Globus pallidus (tissue), 1 donor: ENCODE measurements at regions not wholly inside any gene's neighbourhood (a gene's known extent, or its start where the extent isn't known, plus 50 kb on each side); places are given as distances from the start of the nearest gene placed in this dataset.
"Not testable (repeated sequence)": the region's sequence is repeated elsewhere in the genome, so short reads cannot be mapped to it uniquely, and the experiment has no call there.

Source experiments
- DNase-seq: peaks from one replicate; pipeline ENCODE4 v3.0.0-alpha.2; 2015; ENCODE audit warnings: low spot score

GRCh38 chr20:48155268-48155667 lies 370.0 kb upstream of the SULF2 start:
- DNase-seq = peak; percentile 65

DNA sequence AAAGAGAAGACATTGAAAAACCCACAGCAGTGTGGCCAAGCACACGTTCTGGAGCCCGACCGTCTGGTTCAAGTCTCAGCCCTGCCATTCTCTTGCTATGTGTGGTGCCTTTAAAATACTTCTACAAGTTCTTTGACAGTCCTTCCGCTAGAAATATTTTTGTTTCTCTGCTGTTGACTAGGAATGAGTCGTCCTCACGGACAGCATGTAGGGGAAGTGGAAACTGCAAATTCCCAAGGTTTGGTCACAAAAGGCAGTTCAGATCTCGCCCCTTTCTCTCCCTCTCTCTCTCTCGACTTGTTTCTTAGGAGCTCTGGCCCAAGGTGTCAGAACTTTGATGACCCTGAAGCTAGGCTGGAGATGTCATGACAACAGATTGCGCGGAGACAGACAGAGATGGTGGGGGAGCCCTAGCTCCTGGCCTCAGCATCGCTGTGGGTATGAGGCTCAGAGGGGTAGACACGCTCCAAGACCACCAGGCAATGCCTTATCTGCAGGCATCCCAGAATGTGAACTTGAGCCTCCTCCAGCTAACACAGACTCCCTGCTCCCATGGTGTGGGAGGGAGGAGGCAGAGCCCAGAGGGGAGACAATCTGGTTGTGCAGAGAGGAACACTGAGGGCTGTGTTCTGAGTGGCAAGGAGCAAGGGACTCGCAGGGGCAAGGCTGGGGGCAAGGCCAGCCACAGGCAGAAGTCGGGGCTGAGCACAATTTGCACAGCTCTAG lies 368.9 kb upstream of the SULF2 start:
- no peak for DNase-seq

GRCh38 chr20:48153523-48153922 lies 368.2 kb upstream of the SULF2 start:
- DNase-seq = no peak

DNA sequence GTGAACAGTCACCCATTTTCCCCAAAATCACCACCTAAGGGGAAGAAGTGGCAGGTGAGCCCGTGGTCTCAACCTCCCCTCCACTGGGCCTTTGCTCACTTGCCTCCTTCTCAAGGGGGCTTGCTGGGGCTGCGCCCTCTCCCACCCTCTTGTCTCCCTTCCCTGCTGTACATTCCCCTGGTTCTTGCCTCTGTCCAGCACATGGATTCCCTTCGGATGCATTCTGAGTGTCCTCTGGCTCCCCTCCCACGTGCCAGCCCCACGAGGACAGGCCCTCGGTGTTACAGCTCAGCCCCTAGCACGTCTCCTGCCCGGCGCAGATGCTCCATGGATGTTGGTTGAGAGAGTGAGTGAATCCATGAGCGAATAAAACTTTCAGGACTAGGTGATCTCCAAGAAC lies 367.8 kb upstream of the SULF2 start:
- no peak for DNase-seq

GRCh38 chr20:48150568-48150967 lies 365.3 kb upstream of the SULF2 start:
- no peak for DNase-seq

- no peak for DNase-seq
Measured at GRCh38 chr20:48149902-48150301, 364.6 kb upstream of the SULF2 start.

GRCh38 chr20:48148916-48149672 lies 363.8 kb upstream of the SULF2 start:
- no peak for DNase-seq

GRCh38 chr20:48148020-48148419 lies 362.7 kb upstream of the SULF2 start:
- DNase-seq = no peak

- no peak for DNase-seq
Measured at GRCh38 chr20:48147311-48147710, 362.0 kb upstream of the SULF2 start.

GRCh38 chr20:48146877-48147276 lies 361.6 kb upstream of the SULF2 start:
- DNase-seq = no peak

DNA sequence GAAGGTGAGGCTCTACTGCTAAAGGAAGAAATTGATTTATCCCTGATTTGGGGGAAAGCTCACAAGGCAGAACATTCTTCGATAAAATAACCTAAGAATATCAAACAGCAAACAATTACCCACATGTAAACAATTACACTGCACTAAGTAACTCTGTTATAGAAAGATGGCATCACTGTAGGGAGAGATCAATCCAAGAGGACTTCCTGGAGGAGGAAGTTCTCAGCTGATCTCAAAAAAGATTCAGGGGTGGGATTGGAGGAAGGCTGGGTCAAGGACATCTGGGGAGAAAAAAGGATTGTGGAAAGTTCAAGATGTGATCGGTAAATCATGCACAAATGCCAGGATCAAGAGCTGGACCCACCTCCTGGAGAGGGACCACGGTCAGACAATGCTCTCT lies 361.0 kb upstream of the SULF2 start:
- no peak for DNase-seq

- DNase-seq = no peak
Measured at GRCh38 chr20:48143435-48144081, 358.3 kb upstream of the SULF2 start.

- DNase-seq = no peak
Measured at GRCh38 chr20:48142516-48142773, 357.2 kb upstream of the SULF2 start.

- no peak for DNase-seq
Measured at GRCh38 chr20:48141660-48142515, 356.6 kb upstream of the SULF2 start.

- DNase-seq = no peak
Measured at GRCh38 chr20:48139262-48140041, 354.2 kb upstream of the SULF2 start.

DNA sequence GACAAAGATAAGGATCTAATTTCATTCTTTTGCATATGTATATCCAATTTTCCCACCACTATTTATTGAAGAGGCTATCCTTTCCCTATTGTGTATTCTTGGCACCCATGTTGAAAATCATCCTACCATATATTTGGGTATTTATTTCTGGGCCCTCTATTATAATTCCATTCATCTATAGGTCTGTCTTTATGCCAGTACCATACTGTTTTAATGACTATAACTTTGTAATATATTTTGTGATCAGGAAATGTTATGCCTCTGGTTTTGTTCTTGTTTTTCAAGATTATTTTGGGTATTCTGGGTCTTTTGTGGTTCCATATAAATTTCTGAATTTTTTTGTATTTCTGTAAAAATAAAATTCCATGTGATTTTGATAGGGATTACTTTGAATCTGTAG lies 347.6 kb upstream of the SULF2 start:
- DNase-seq = no peak

GRCh38 chr20:48131581-48131980 lies 346.3 kb upstream of the SULF2 start:
- DNase-seq = no peak

DNA sequence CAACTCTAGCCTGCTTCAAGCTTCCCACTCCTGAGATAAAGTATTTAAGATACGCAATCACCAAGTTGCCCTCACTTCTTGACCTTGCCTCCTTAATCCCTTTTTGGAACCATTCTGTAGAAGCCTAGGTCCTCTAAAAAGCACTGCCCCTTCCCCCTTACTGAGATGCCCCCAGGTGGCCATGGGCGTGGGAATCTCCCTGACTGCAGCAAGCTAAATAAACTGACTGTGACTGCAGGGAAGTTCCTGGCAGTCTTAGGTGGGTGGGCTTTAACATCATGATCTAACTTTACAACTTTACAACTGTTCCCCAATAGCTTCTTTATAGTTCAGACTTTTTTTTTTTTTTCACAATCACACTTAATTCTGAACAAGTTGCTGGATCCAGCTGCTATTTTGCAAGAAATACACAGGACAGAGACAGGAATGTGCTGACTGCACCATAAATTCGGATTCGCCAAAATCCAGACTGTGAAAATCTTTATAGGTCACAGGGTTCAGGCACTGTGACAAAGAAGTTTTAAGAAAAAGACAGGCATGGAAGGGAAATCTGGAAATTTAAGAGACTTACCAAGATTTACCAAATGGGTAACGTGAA lies 344.2 kb upstream of the SULF2 start:
- no peak for DNase-seq

DNA sequence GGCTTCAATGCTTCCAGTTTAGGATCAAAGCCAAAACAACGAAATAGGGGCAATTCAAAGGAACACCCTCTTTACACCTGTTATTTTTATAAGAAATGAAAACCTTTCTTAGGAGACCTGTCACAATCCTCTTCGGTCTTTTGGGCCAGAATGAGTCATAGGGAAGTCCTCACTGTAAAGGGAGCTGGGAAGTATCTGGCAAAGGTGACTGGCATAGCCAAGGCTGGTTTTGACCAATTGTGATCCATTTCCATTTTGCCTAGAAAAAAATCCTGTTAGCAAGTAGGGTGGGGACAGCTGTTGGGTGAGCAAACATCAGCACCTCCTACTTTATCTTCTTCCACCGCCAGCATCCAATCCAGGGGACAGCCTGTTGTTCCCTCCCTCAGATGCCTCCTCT lies 343.2 kb upstream of the SULF2 start:
- DNase-seq = no peak

- DNase-seq = not testable (repeated sequence)
Measured at GRCh38 chr20:48127964-48128363, 342.7 kb upstream of the SULF2 start.

- DNase-seq = not testable (repeated sequence)
Measured at GRCh38 chr20:48127133-48127532, 341.9 kb upstream of the SULF2 start.
